Activated T-helper 17 cell treated with anti-CD3 and anti-CD28 coated beads, Interleukin-2, amount 50 U/mL, for 72 hours (primary cell): ENCODE measurements at regions not wholly inside any gene's neighbourhood (a gene's known extent, or its start where the extent isn't known, plus 50 kb on each side); places are given as distances from the start of the nearest gene placed in this dataset.
"Not testable (repeated sequence)": the region's sequence is repeated elsewhere in the genome, so short reads cannot be mapped to it uniquely, and the experiment has no call there.

Source experiments
- ATAC-seq: fragments of 150-1000 bp; cut with Tn5 transposase; replicated peaks from 2 replicates; pipeline ENCODE4 v1.10.0; 2021; ENCODE audit warnings: mild to moderate bottlenecking, moderate library complexity
- H3K27ac Mint-ChIP-seq: one replicate; pipeline ENCODE4 v1.8.0; 2022; ENCODE audit warnings: mixed read lengths
- H3K27me3 Mint-ChIP-seq: one replicate; pipeline ENCODE4 v1.8.0; 2022; ENCODE audit warnings: mixed read lengths
- H3K36me3 Mint-ChIP-seq: one replicate; pipeline ENCODE4 v1.8.0; 2022; ENCODE audit warnings: low read depth, mild to moderate bottlenecking, mixed read lengths
- H3K4me1 Mint-ChIP-seq: one replicate; pipeline ENCODE4 v1.8.0; 2022; ENCODE audit warnings: mixed read lengths
- H3K4me3 Mint-ChIP-seq: one replicate; pipeline ENCODE4 v1.8.0; 2022; ENCODE audit warnings: mild to moderate bottlenecking, mixed read lengths
- H3K9me3 Mint-ChIP-seq: one replicate; pipeline ENCODE4 v1.8.0; 2022; ENCODE audit warnings: mixed read lengths

- not testable (repeated sequence) for H3K4me3 Mint-ChIP-seq, ATAC-seq, H3K27me3 Mint-ChIP-seq, H3K36me3 Mint-ChIP-seq, H3K27ac Mint-ChIP-seq
- Mint-ChIP-seq H3K4me1 (peaks cover 10% of the 10 kb centered on the region), H3K9me3 (peaks cover 25% of the 10 kb centered on the region)
These were observed 102.8 kb downstream of the TMEM167A start for GRCh38 chr5:82974346-82974745.

- ATAC-seq: no peak
- no peaks in the 10 kb centered on the region for H3K36me3 Mint-ChIP-seq
- no peak overlapping the region for H3K4me3 Mint-ChIP-seq
- no peaks in the 10 kb centered on the region for H3K27me3 Mint-ChIP-seq
- peaks cover 20% of the 10 kb centered on the region for H3K9me3 Mint-ChIP-seq
- no peak overlapping the region for H3K27ac Mint-ChIP-seq
- H3K4me1 Mint-ChIP-seq: peaks cover 18% of the 10 kb centered on the region
These were observed 105.3 kb downstream of the TMEM167A start for GRCh38 chr5:82971901-82972300.

- Mint-ChIP-seq H3K9me3 (peaks cover 15% of the 10 kb centered on the region), H3K4me1 (peaks cover 18% of the 10 kb centered on the region)
- ATAC-seq, H3K27me3 Mint-ChIP-seq, H3K27ac Mint-ChIP-seq, H3K4me3 Mint-ChIP-seq, H3K36me3 Mint-ChIP-seq: not testable (repeated sequence)
These were observed 106.0 kb downstream of the TMEM167A start for GRCh38 chr5:82971034-82971806.

DNA sequence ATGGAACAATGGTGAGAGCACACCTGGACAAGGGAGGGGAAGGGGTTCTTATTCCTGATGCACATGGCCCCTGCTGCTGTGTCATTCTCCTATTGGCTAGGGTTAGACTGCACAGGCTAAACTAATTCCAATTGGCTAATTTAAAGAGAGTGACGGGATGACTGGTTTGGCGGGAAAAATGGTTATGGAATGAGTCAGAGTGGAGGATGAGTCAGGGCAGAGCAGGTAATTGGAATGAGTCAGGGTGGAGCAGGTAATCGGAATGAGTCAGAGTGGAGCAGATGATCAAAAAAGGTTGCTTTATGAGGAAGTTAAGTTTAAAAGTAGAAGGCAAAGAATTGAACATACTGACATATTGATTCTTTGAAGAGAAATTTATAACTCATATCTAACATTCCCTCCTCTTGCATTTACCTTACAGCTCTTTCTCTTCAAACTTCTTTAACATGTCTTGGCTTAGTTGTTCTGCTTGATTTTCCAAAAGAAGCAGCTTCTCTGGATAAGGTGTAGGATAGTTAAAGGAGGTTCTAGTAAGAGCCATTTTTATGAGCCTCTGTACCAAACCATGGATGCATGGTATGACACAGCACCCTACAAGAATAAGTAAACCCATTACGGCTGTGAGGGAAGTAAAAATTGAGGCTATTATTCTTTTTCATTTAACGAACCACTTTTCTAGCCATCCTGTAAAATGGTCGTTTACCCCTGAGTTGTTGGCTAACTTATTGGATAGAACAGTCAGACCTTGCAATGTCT lies 107.8 kb downstream of the TMEM167A start:
- H3K9me3 Mint-ChIP-seq, H3K27me3 Mint-ChIP-seq, H3K36me3 Mint-ChIP-seq: not testable (repeated sequence)
- Mint-ChIP-seq H3K4me1 (peaks cover 13% of the 10 kb centered on the region), H3K27ac (peak overlapping the region; percentile 63), H3K4me3 (peak overlapping the region; percentile 30)
- peak; percentile 94 for ATAC-seq

GRCh38 chr5:82967072-82967471 lies 110.1 kb downstream of the TMEM167A start:
- no peaks in the 10 kb centered on the region for H3K36me3 Mint-ChIP-seq
- H3K27me3 Mint-ChIP-seq: no peaks in the 10 kb centered on the region
- no peak overlapping the region for H3K4me3 Mint-ChIP-seq
- no peak overlapping the region for H3K27ac Mint-ChIP-seq
- ATAC-seq: no peak
- H3K9me3 Mint-ChIP-seq: no peaks in the 10 kb centered on the region
- peaks cover 13% of the 10 kb centered on the region for H3K4me1 Mint-ChIP-seq

DNA sequence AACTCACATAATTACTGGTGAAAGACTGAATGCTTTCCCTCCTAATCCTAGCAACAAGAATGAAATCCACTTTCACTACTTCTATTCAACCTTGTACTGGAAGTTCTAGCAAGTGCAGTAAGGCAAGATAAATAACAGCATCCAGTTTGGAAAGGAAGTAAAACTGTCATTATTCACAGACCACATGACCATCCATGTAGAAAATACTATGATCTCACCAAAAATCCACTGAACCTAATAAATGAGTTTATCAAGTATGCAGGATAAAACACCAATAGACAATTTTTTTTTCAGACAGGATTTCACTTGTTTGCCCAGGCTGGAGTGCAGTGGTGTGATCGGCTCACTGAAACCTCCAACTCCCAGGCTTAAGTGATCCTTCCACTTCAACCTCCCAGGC lies 117.7 kb downstream of the TMEM167A start:
- no peak for ATAC-seq
- H3K36me3 Mint-ChIP-seq: peaks cover 4% of the 10 kb centered on the region
- H3K4me3 Mint-ChIP-seq: no peak overlapping the region

GRCh38 chr5:82956600-82956999 lies 120.6 kb downstream of the TMEM167A start:
- no peak for ATAC-seq
- Mint-ChIP-seq H3K27ac (no peak overlapping the region), H3K9me3 (peaks cover 23% of the 10 kb centered on the region), H3K4me3 (no peak overlapping the region), H3K4me1 (no peaks in the 10 kb centered on the region), H3K27me3 (peaks cover 4% of the 10 kb centered on the region), H3K36me3 (peaks cover 4% of the 10 kb centered on the region)

More for the DNA sequence above, 117.7 kb downstream of the TMEM167A start:
- peaks cover 23% of the 10 kb centered on the region for H3K9me3 Mint-ChIP-seq
- peaks cover 4% of the 10 kb centered on the region for H3K27me3 Mint-ChIP-seq
- no peak overlapping the region for H3K27ac Mint-ChIP-seq
- no peaks in the 10 kb centered on the region for H3K4me1 Mint-ChIP-seq

DNA sequence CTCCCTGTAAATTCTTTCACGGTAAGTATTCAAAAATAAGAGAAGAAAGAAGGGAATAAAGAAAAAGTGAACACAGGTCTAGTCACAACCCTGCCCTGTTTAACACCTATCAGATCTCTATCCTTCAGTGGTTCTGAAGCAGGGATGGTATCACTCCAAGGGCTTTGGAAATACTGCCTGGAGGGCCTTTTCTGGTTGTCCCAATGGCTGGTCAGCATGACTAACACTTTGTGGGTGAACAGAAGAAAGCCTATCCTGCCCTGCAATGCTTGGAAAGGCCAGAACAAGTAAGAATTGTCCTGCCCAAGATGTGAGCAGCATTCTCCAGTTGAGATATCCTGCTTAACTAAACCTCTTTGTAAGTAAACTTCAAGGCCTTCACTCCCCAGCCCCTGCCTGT lies 124.9 kb downstream of the TMEM167A start:
- Mint-ChIP-seq H3K4me3 (no peak overlapping the region), H3K36me3 (peaks cover 4% of the 10 kb centered on the region), H3K9me3 (peaks cover 22% of the 10 kb centered on the region), H3K4me1 (no peaks in the 10 kb centered on the region), H3K27me3 (peaks cover 4% of the 10 kb centered on the region), H3K27ac (no peak overlapping the region)
- no peak for ATAC-seq

DNA sequence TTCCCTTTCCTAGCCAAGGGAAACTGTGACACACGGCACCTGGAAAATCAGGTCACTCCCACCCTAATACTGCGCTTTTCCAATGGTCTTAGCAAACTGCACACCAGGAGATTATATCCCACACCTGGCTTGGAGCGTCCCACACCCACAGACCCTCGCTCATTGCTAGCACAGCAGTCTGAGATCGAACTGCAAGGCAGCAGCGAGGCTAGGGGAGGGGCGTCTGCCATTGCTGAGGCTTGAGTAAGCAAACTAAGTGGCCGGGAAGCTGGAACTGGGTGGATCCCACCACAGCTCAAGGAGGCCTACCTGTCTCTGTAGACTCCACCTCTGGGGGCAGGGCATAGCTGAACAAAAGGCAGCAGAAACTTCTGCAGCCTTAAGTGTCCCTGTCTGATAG lies 132.9 kb downstream of the TMEM167A start:
- ATAC-seq, H3K4me1 Mint-ChIP-seq, H3K9me3 Mint-ChIP-seq, H3K4me3 Mint-ChIP-seq, H3K27ac Mint-ChIP-seq, H3K36me3 Mint-ChIP-seq, H3K27me3 Mint-ChIP-seq: not testable (repeated sequence)

DNA sequence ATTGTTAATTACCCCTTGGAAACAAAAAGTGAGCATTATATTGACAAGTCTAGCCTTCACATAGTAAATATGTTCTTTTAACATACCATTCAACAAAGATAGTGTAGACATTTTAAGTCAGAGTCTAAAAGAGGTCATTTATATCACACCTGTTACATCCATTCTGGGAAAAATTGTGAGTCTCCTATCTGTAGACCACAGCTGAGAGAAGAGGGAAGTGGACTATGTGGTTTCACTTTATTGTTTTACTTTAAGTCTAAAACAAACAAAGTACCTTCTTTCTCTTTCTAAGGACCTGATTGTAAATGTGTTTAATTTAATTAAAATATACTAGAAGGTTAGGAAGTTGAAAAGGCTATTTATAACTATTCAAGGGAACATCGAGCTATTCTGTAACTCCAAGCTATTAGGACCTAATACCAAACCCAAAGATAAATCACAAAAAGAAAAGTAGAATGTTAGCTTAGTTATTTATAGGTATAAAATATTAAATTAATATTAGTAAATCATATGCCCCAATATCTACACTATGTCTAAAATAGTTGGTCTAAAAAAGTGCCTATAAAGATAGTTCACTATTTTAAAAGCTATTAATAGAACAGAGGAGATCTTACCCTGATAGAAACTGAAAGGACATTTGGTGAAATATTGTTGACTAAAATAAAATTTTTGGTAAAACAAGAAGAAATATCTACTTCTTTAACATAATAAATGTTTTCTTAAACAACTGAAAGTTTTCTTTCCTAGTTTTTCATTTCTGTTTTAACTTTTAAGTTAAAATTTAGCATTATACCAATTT lies 134.9 kb downstream of the TMEM167A start:
- Mint-ChIP-seq H3K4me3 (no peak overlapping the region), H3K27ac (no peak overlapping the region)
- no peak for ATAC-seq

DNA sequence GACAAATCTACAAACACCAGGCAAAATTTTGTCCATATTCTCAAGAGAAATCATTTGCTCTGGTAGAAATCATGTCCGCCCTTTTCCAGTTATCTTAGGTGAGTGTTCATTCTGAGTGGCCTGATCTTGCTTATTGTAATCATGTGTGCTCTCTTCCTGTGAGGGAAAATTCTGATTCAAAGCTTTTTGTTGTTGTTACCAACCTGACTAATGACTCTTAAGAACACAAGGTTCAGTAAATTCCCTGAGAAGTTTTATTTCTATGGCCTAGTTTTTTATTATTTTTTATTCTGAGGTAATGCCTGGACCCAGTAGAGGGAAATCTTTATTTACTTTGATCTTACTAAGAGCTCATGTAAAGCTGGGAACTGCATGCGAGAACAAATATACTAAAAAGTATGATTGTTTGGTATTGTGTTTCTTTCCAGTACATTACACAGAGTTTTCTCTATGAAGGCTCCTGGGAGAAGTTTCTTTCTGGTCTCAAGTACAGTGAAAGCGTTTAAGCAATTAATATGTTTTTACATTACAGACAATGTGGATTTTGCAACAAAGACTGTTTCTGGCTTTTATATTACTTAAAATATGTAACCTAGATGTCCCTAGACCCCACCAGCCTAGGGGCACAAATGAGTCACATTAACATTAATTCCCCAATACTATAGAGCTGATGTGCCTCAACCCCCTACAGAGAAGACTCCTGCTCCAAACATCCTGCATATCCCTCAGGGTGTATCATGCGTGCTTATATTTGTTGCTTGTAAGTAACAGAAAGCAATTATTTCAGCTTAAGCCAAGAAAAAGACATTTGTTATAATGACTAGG lies 138.1 kb downstream of the TMEM167A start:
- Mint-ChIP-seq H3K4me3 (no peak overlapping the region), H3K36me3 (no peaks in the 10 kb centered on the region), H3K27ac (no peak overlapping the region), H3K4me1 (no peaks in the 10 kb centered on the region), H3K9me3 (no peaks in the 10 kb centered on the region), H3K27me3 (peaks cover 8% of the 10 kb centered on the region)
- no peak for ATAC-seq

More for the DNA sequence above, 134.9 kb downstream of the TMEM167A start:
- Mint-ChIP-seq H3K36me3 (no peaks in the 10 kb centered on the region), H3K9me3 (no peaks in the 10 kb centered on the region), H3K27me3 (peaks cover 8% of the 10 kb centered on the region), H3K4me1 (no peaks in the 10 kb centered on the region)

- not testable (repeated sequence) for H3K27ac Mint-ChIP-seq, H3K9me3 Mint-ChIP-seq, ATAC-seq, H3K27me3 Mint-ChIP-seq, H3K4me3 Mint-ChIP-seq, H3K36me3 Mint-ChIP-seq, H3K4me1 Mint-ChIP-seq
These were observed 144.5 kb downstream of the TMEM167A start for GRCh38 chr5:82932473-82933220.

- Mint-ChIP-seq H3K36me3 (no peaks in the 10 kb centered on the region), H3K27me3 (peaks cover 9% of the 10 kb centered on the region), H3K9me3 (no peaks in the 10 kb centered on the region), H3K27ac (no peak overlapping the region), H3K4me1 (no peaks in the 10 kb centered on the region), H3K4me3 (no peak overlapping the region)
- ATAC-seq: no peak
These were observed 146.1 kb downstream of the TMEM167A start for GRCh38 chr5:82931110-82931509.
